ENCODE measurements at regions not wholly inside any gene's neighbourhood (a gene's known extent, or its start where the extent isn't known, plus 50 kb on each side); places are given as distances from the start of the nearest gene placed in this dataset.

DNA sequence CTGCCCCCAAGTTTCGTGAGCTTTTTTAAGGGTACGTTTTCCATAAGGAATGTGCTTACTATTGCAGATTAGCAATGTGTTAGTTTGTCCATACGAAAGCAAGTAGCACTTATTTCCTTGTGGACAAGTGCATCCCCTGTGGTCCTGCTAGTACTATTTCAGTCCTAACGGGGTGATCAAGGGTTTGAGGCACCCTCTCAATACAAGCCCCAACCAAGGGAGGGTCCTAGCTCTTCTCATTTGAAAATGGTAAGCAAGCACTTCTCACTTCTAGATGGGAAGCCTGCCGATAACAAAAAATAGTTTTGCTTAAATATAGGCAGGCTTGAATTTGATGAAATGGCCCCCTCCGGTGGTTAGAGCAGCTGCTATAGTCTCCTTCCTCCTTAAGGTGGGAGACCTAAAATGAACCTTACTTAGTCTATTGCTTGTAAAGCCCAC is 64.0 kb upstream of the HMCN1 start:
- no peak overlapping the region for H3K9ac ChIP-seq (ENCODE audit: low read length)
- TF ChIP-seq EZH2phosphoT487 (IDR thresholded peaks at IDR 0.05; ENCODE audit: borderline replicate concordance, low read length) (no peak), EZH2 (IDR thresholded peaks at IDR 0.05; ENCODE audit: low read length, unreplicated experiment) (no peak)
- TF ChIP-seq, protein P1, sequence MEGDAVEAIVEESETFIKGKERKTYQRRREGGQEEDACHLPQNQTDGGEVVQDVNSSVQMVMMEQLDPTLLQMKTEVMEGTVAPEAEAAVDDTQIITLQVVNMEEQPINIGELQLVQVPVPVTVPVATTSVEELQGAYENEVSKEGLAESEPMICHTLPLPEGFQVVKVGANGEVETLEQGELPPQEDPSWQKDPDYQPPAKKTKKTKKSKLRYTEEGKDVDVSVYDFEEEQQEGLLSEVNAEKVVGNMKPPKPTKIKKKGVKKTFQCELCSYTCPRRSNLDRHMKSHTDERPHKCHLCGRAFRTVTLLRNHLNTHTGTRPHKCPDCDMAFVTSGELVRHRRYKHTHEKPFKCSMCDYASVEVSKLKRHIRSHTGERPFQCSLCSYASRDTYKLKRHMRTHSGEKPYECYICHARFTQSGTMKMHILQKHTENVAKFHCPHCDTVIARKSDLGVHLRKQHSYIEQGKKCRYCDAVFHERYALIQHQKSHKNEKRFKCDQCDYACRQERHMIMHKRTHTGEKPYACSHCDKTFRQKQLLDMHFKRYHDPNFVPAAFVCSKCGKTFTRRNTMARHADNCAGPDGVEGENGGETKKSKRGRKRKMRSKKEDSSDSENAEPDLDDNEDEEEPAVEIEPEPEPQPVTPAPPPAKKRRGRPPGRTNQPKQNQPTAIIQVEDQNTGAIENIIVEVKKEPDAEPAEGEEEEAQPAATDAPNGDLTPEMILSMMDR (conservative IDR thresholded peaks at IDR 0.05; ENCODE audit: low read depth, low read length) = peak; percentile 68
- H3K27ac ChIP-seq (ENCODE audit: low read length) = no peak overlapping the region
- CTCF ChIA-PET = interaction anchor here (0.7 kb wide), 1 partner anchor 462 kb away, joined by 3 read pairs; no protein-coding TSS in a partner anchor
- no peak overlapping the region for H3K4me2 ChIP-seq (ENCODE audit: low read length)
- H3F3A ChIP-seq (ENCODE audit: low read length, unreplicated experiment) = no peaks in the 10 kb centered on the region
- intact Hi-C loops (cut with micrococcal nuclease) = loop anchor here (5.0 to 10.0 kb wide), 2 partner anchors 353 to 495 kb away; partner anchors contain the start of gene IVNS1ABP
- H3K9me2 ChIP-seq (replicated peaks; ENCODE audit: low read length) = no peaks in the 10 kb centered on the region
- H3K4me3 ChIP-seq (ENCODE audit: low read length) = no peak overlapping the region
- no peaks in the 10 kb centered on the region for H3K36me3 ChIP-seq (ENCODE audit: low read depth, low read length)
- H3K79me2 ChIP-seq (ENCODE audit: low read length) = no peaks in the 10 kb centered on the region
- no TSS peak for BruUV-seq (replicated peaks)
- H3K4me1 ChIP-seq (ENCODE audit: insufficient read depth, low read length) = peaks cover 6% of the 10 kb centered on the region; the same call in 1 of the 2 replicates
- H4K20me1 ChIP-seq (ENCODE audit: low read length) = no peaks in the 10 kb centered on the region
- POLR2A ChIA-PET (ENCODE audit: unreplicated experiment) = no interaction called here
- DNase-seq = peak; percentile 54
- H3K9me3 ChIP-seq (ENCODE audit: low read length) = no peaks in the 10 kb centered on the region
- H2AFZ ChIP-seq (ENCODE audit: low read length) = no peak overlapping the region
- ATAC-seq = 0 out of 2 replicates have a peak, but pooled peaks have one; percentile 35
- no peaks in the 10 kb centered on the region for H3K27me3 ChIP-seq (ENCODE audit: low read length)

DNA sequence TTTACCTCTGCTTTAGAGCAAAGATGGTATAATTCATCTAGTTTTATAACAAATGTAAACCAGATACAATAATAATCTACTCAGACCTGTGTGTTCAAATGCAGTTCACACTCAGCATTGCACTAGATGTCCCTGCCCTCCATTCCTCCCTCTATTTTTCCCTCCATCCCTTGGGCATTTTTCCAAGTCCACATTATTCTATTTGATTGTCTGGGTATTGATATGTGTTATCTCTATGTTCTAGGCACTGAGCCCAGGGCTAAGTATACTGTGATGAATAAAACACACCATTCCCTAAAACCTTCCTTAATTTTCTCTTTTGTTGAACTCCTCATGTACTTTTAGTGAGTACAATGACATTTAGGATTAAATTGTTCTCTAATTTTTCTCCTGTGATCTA is 66.2 kb upstream of the HMCN1 start:
- Histone ChIP-seq H3K4me1 (ENCODE audit: insufficient read depth, low read length) (no peaks in the 10 kb centered on the region), H3K27me3 (ENCODE audit: low read length) (no peaks in the 10 kb centered on the region), H3F3A (ENCODE audit: low read length, unreplicated experiment) (no peaks in the 10 kb centered on the region), H3K79me2 (ENCODE audit: low read length) (no peaks in the 10 kb centered on the region), H3K27ac (ENCODE audit: low read length) (no peak overlapping the region), H3K9ac (ENCODE audit: low read length) (no peak overlapping the region), H3K9me3 (ENCODE audit: low read length) (no peaks in the 10 kb centered on the region), H4K20me1 (ENCODE audit: low read length) (no peaks in the 10 kb centered on the region), H3K4me2 (ENCODE audit: low read length) (no peak overlapping the region), H3K36me3 (ENCODE audit: low read depth, low read length) (no peaks in the 10 kb centered on the region), H3K4me3 (ENCODE audit: low read length) (no peak overlapping the region), H3K9me2 (replicated peaks; ENCODE audit: low read length) (no peaks in the 10 kb centered on the region), H2AFZ (ENCODE audit: low read length) (no peak overlapping the region)
- CTCF ChIA-PET = no interaction called here
- TF ChIP-seq EZH2 (IDR thresholded peaks at IDR 0.05; ENCODE audit: low read length, unreplicated experiment) (no peak), EZH2phosphoT487 (IDR thresholded peaks at IDR 0.05; ENCODE audit: borderline replicate concordance, low read length) (no peak)
- TF ChIP-seq, protein P1 (conservative IDR thresholded peaks at IDR 0.05; ENCODE audit: low read depth, low read length) = no peak
- intact Hi-C loops (cut with micrococcal nuclease) = no loop called here
- ATAC-seq = no peak
- DNase-seq = no peak
- POLR2A ChIA-PET (ENCODE audit: unreplicated experiment) = no interaction called here
- no TSS peak for BruUV-seq (replicated peaks)

DNA sequence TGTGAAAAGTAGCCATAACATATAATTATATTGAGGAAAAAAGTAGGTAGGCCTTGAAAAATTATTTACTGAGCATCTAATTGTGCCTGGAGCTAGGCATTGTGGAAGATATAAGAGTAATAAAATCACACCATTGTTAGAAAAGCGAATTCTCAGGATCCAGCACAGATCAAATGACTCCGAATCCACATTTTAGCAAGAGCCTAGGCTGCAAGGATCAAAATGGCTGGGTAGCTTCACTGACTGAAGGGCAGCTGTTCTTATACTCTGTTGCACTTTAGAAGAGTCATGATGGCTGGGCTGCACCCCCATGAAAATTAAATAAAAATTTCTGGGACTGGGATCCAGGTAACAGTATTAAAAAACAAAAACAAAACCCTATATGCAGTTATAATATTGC is 67.6 kb upstream of the HMCN1 start:
- no peaks in the 10 kb centered on the region for H3K36me3 ChIP-seq (ENCODE audit: low read depth, low read length)
- no TSS peak for BruUV-seq (replicated peaks)
- ChIA-PET CTCF (no interaction called here), POLR2A (ENCODE audit: unreplicated experiment) (no interaction called here)
- intact Hi-C loops (cut with micrococcal nuclease) = no loop called here
- no peak for ATAC-seq
- no peaks in the 10 kb centered on the region for H3K9me2 ChIP-seq (replicated peaks; ENCODE audit: low read length)
- H3K27ac ChIP-seq (ENCODE audit: low read length) = no peak overlapping the region
- no peak overlapping the region for H3K9ac ChIP-seq (ENCODE audit: low read length)
- no peak overlapping the region for H3K4me2 ChIP-seq (ENCODE audit: low read length)
- no peaks in the 10 kb centered on the region for H3K9me3 ChIP-seq (ENCODE audit: low read length)
- H2AFZ ChIP-seq (ENCODE audit: low read length) = no peak overlapping the region
- no peaks in the 10 kb centered on the region for H4K20me1 ChIP-seq (ENCODE audit: low read length)
- H3K4me3 ChIP-seq (ENCODE audit: low read length) = no peak overlapping the region
- H3K27me3 ChIP-seq (ENCODE audit: low read length) = no peaks in the 10 kb centered on the region
- TF ChIP-seq, protein P1 (conservative IDR thresholded peaks at IDR 0.05; ENCODE audit: low read depth, low read length) = no peak
- TF ChIP-seq EZH2phosphoT487 (IDR thresholded peaks at IDR 0.05; ENCODE audit: borderline replicate concordance, low read length) (no peak), EZH2 (IDR thresholded peaks at IDR 0.05; ENCODE audit: low read length, unreplicated experiment) (no peak)
- DNase-seq = no peak
- H3K4me1 ChIP-seq (ENCODE audit: insufficient read depth, low read length) = no peaks in the 10 kb centered on the region
- no peaks in the 10 kb centered on the region for H3F3A ChIP-seq (ENCODE audit: low read length, unreplicated experiment)
- no peaks in the 10 kb centered on the region for H3K79me2 ChIP-seq (ENCODE audit: low read length)

Data from PC-3 (cell line).